Muscle layer of colon (tissue), 2 donors: ENCODE measurements at regions not wholly inside any gene's neighbourhood (a gene's known extent, or its start where the extent isn't known, plus 50 kb on each side); places are given as distances from the start of the nearest gene placed in this dataset.

ENCODE experiments used
- H3K27ac ChIP-seq: one replicate; pipeline ENCODE4 v1.7.0; 2013; ENCODE audit warnings: low read depth, mild to moderate bottlenecking, low read length, moderate library complexity
- H3K27me3 ChIP-seq, 2 donors: one replicate each; pipeline ENCODE4 v1.7.0; 2013; ENCODE audit warnings: low read length in 2 of 2, mild to moderate bottlenecking in 2 of 2; ENCODE audit not compliant: insufficient read depth in 2 of 2, control insufficient read depth in 1 of 2
- H3K36me3 ChIP-seq: one replicate; pipeline ENCODE4 v1.7.0; 2013; ENCODE audit warnings: mild to moderate bottlenecking, low read length; ENCODE audit not compliant: insufficient read depth
- H3K4me1 ChIP-seq: one replicate; pipeline ENCODE4 v1.7.0; 2013; ENCODE audit warnings: mild to moderate bottlenecking, low read length; ENCODE audit not compliant: insufficient read depth
- H3K4me3 ChIP-seq, 2 donors: one replicate each; pipeline ENCODE4 v1.7.0; 2013; ENCODE audit warnings: low read length in 2 of 2, low read depth in 1 of 2, mild to moderate bottlenecking in 1 of 2, moderate library complexity in 1 of 2
- H3K9ac ChIP-seq: one replicate; pipeline ENCODE4 v1.7.0; 2013; ENCODE audit warnings: low read length
- H3K9me3 ChIP-seq: one replicate; pipeline ENCODE4 v1.7.0; 2013; ENCODE audit warnings: mild to moderate bottlenecking, low read length
- donor health status: abdominal sarcoma.
- donor health status: Adenocarcinoma of cecum.

DNA sequence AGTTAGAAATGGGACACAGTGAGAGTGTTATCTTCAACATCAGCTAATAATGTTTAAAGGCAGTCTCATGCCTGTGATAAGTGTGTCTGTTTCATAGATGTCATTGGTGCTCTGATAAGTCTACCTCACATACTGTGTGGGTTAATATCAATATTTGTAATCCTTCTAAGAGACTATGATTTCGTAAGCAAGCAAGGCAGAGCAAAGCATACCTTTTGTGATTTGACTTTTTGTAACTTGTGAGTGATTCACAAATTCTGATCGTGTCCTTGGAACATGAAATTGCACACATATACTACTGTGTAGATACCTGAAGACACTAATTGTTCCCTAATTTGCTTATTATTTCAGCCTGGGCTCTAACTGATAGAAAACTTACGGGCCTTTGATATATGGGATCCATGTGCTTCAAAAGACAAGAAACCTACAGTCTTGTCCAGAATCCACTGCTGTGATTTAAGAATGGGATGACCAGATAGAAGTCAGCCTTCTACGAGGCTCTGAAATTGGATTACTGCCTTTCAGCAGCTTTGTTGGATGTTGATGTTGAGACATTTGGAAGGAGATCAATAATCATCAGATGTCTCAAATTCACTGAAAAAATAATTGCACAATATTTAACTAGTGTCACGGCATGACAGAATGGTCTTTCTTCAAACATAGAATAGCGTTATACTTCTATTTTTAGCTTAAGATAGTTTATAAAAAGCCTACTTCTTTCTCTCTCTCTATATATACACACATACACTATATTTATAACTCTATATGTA lies 63.2 kb upstream of the KLF6 start:
- H3K36me3 ChIP-seq: no peaks in the 10 kb centered on the region
- no peaks in the 10 kb centered on the region for H3K9me3 ChIP-seq
- peaks cover 15% of the 10 kb centered on the region for H3K4me1 ChIP-seq
- no peak overlapping the region for H3K4me3 ChIP-seq
- H3K27me3 ChIP-seq: no peaks in the 10 kb centered on the region
- H3K9ac ChIP-seq: no peak overlapping the region
- no peak overlapping the region for H3K27ac ChIP-seq

DNA sequence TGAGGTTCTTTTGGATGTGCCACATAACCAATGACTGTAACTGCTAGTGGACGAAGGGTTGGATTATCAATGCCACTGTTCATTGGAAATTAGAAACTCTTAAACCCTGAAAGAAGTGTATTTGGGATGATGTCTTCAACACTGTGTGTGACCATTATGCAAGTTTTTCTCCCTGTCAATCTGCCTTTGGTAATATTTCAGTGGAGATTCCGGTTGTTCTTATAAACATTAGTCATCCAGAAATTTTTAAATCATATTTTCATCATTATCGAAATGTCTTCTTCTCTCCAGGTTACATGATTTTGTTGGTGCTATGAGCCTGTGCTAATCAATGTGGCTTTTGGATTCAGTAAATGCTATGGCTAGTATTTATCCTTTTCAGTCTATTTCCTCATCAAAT lies 61.7 kb upstream of the KLF6 start:
- Histone ChIP-seq H3K9ac (no peak overlapping the region), H3K27me3 (no peaks in the 10 kb centered on the region), H3K9me3 (no peaks in the 10 kb centered on the region), H3K27ac (no peak overlapping the region), H3K4me3 (no peak overlapping the region), H3K36me3 (no peaks in the 10 kb centered on the region), H3K4me1 (peaks cover 6% of the 10 kb centered on the region)

DNA sequence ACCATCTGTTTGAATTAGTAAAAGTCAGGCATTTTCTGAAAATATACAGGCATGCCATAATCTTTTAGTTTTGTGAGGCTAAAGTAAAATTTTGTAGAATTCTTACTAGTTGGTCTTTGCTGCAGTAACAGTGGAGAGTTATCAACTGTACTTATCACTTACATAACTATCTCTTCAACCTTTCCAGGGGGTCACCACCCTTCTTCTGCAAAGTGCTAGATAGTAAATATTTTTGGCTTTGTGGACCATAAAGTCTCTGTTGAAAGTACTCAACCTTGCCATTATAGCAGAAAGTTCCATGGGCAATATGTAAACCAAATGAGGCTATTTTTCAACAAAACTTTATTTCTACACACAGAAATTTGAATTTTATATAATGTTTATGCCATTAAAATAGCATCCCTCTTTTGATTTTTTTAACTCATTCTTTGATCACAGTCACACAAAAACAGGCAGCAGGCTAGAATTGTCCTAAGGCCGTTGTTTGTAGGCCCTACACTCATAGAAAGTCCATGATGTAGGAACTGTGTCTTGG lies 59.5 kb upstream of the KLF6 start:
- no peaks in the 10 kb centered on the region for H3K36me3 ChIP-seq
- H3K4me1 ChIP-seq: no peaks in the 10 kb centered on the region
- no peaks in the 10 kb centered on the region for H3K27me3 ChIP-seq
- no peak overlapping the region for H3K9ac ChIP-seq
- no peaks in the 10 kb centered on the region for H3K9me3 ChIP-seq
- no peak overlapping the region for H3K27ac ChIP-seq
- no peak overlapping the region for H3K4me3 ChIP-seq

DNA sequence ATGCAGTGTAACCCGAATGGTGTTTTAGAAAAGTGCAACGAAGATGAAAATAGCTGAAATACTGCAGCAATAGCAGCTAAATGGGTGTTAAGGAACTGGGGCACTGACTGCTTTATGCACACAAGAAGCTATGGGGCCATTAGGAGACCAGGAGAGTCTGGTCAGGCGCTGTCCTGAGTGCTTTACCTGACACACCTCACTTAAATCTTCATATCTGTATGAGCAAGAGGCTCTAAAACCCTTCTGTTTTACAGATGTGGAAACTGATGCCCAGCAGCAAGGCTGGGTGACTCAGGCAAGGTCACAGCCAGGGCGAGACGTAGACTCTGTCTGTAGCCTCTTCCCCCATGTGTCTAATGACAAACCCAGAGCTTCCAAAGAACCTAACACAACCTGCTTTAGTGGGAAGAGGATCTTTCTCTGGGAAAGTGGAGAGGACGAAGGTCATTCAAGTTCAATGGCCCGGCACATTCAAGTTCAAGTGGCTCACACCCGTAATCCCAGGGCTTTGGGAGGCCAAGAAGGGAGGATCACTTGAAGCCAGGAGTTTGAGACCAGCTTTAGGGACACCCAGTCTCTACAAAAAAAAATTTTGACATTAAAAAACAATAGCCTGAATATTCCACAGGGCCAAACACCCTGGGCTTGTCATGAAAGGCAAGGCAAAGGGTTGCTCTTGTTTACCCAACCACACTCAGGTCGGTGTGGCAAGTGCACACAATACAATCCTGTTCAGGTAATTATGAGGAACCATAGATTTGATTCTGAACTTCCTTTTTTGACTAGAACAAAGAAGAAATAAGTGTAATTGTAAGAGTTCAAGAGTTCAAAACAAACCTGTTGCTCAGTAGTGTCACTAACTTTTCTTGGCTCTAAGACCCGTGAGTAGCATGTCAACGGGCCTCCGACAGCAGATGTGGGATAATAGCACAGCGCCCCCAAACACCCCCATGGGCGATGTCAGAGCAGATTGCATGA lies 53.7 kb upstream of the KLF6 start:
- H3K4me1 ChIP-seq: no peaks in the 10 kb centered on the region
- no peak overlapping the region for H3K9ac ChIP-seq
- no peaks in the 10 kb centered on the region for H3K9me3 ChIP-seq
- H3K27me3 ChIP-seq: no peaks in the 10 kb centered on the region
- no peak overlapping the region for H3K27ac ChIP-seq
- no peak overlapping the region for H3K4me3 ChIP-seq
- no peaks in the 10 kb centered on the region for H3K36me3 ChIP-seq

DNA sequence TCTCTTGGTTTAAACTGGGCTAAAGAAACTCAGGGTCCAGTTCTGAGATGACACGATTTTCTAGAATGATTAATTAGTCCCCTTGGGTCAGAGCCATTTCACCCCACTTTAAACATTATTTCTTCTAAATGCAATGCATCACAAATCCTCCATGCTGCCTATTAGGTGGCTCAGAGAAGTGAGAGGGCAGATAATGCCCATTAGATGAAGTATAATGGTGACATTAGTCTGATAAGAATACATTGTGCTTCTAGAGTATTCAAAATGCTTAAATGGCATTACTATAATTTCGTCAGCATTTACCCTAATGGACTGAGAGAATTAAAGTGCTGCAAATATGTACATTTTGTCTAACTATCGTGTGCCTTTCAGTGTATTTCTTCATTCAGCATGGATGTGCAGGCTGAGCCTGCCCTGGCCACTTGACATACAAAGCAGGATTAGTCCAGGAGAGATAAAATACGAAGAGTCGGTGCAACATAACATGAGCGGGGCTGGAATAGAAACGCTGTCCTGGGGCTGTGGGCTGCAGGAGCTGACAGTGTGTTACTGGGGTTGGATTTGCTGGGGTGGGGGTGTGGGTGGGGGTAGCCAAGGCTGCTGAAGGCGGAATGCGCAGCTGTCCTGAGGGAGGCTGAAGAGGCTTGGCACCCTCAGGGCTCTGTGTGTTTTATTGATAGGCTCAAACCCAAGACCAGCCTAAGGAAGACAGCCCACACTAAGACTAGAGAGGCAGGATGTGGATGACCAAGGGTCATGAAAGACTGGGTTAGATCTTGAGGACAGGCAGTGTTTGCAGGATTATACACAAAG lies 52.8 kb upstream of the KLF6 start:
- no peaks in the 10 kb centered on the region for H3K9me3 ChIP-seq
- no peak overlapping the region for H3K9ac ChIP-seq
- H3K4me1 ChIP-seq: no peaks in the 10 kb centered on the region
- no peak overlapping the region for H3K4me3 ChIP-seq
- H3K27me3 ChIP-seq: no peaks in the 10 kb centered on the region
- no peak overlapping the region for H3K27ac ChIP-seq
- H3K36me3 ChIP-seq: no peaks in the 10 kb centered on the region

DNA sequence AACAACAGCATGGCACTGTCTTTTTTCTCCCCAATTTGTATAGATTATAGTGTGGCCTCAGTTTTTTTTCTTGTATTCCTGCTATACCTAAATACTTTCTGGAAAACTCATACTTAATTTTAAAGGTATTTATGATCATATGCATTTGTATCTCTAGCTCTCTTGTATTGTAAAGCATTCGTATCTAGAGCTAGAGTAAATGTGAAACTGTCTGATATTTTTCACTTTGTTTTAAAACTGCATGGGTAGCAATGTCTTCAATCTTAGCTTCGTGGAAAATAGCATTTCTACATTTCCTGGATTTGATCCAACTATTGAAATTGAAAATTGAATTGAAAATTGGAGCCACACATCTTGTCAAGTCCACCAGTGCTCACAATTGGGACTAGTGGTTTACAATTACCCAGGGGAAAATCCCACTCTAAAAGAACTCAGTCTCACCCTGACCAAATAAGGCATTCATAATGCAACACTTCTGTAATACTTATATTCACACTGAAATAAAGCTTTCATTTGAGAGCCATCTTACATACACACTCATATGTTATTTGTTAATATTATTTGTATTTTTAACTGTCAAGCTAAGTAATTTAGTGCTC lies 51.3 kb upstream of the KLF6 start:
- H3K4me1 ChIP-seq: peaks cover 3% of the 10 kb centered on the region
- no peak overlapping the region for H3K9ac ChIP-seq
- no peak overlapping the region for H3K27ac ChIP-seq

DNA sequence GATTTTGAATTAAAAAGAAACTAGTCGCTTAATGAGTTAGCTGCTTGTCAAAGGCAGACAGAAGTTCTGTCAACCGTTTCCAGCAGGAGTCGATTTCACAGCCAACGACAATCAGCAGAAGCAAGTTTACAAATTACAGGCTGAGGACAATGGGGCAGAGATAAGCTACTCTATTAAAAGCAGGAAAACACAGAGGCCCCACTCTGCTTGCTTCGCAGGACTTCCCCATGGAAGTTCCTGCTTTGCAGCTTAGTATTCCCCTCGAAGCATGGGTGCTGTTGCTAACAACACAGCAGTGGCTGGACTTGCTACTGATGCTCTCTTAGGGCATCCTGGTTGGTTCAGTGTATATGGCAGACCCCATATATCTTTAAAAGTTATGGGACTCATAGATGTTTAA lies 50.8 kb upstream of the KLF6 start:
- Histone ChIP-seq H3K4me1 (peaks cover 7% of the 10 kb centered on the region), H3K4me3 (no peak overlapping the region), H3K36me3 (no peaks in the 10 kb centered on the region), H3K9ac (no peak overlapping the region), H3K27me3 (no peaks in the 10 kb centered on the region), H3K9me3 (no peaks in the 10 kb centered on the region), H3K27ac (no peak overlapping the region)

More for the DNA sequence above, 51.3 kb upstream of the KLF6 start:
- Histone ChIP-seq H3K27me3 (no peaks in the 10 kb centered on the region), H3K4me3 (no peak overlapping the region), H3K9me3 (no peaks in the 10 kb centered on the region), H3K36me3 (no peaks in the 10 kb centered on the region)

DNA sequence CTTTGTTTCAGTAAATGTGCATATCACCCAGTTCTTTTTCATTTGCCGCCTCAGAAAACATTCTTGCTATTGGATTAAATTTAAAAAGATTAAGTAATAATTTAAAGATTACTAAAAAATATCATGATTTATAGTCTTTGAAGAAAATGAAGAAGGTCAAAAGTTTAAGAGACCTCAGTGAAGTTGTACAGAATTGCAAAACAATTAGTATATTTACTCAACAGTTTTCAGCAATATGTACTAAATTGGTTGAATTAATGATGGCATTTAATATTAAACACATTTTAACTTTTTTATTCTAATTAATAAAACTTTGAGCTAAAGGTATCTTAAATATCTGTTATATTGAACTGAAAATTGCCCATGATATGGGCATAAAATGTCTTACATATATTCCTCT lies 49.9 kb upstream of the KLF6 start:
- H3K4me1 ChIP-seq: peaks cover 8% of the 10 kb centered on the region
- H3K27ac ChIP-seq: no peak overlapping the region
- no peaks in the 10 kb centered on the region for H3K9me3 ChIP-seq
- no peaks in the 10 kb centered on the region for H3K36me3 ChIP-seq
- H3K4me3 ChIP-seq: no peak overlapping the region
- H3K9ac ChIP-seq: no peak overlapping the region
- H3K27me3 ChIP-seq: no peaks in the 10 kb centered on the region
